CD4-positive, alpha-beta memory T cell (primary cell): ENCODE measurements at regions not wholly inside any gene's neighbourhood (a gene's known extent, or its start where the extent isn't known, plus 50 kb on each side); places are given as distances from the start of the nearest gene placed in this dataset.

ENCODE experiments used
- CTCF ChIA-PET: fragments of 350-600 bp; sonication (Branson Sonifier 250); formaldehyde crosslinking; loops from one replicate; lab custom pipeline; 2021; ENCODE audit warnings: inconsistent platforms; ENCODE audit not compliant: partially characterized antibody; lab: Charles Lee
- POLR2A ChIA-PET: fragments of 350-600 bp; sonication (Branson Sonifier 250); formaldehyde crosslinking; loops from one replicate; lab custom pipeline; 2021; ENCODE audit not compliant: partially characterized antibody; lab: Charles Lee
- DNase-seq, 5 donors: peaks; one replicate each; pipeline versions ENCODE4 v3.0.0 to v3.0.0-alpha.2; 2020 to 2022; ENCODE audit warnings: mixed read lengths in 1 of 5
- H3K27ac ChIP-seq: one replicate; pipeline ENCODE4 v1.7.0; 2013; ENCODE audit warnings: low read depth, low read length
- H3K27me3 ChIP-seq: 2 replicates; pipeline ENCODE4 v1.7.0; 2013; ENCODE audit warnings: mild to moderate bottlenecking, low read length, moderate library complexity; ENCODE audit not compliant: insufficient read depth
- H3K36me3 ChIP-seq: 2 replicates; pipeline ENCODE4 v1.7.0; 2013; ENCODE audit warnings: mild to moderate bottlenecking, low read length, moderate library complexity; ENCODE audit not compliant: insufficient read depth
- H3K4me1 ChIP-seq: 2 replicates; pipeline ENCODE4 v1.7.0; 2013; ENCODE audit warnings: mild to moderate bottlenecking, low read length, moderate library complexity; ENCODE audit not compliant: insufficient read depth
- H3K4me3 ChIP-seq, 2 donors: one replicate each; pipeline ENCODE4 v1.7.0; 2013; ENCODE audit warnings: low read length in 2 of 2, mild to moderate bottlenecking in 1 of 2
- H3K9me3 ChIP-seq, 2 donors: one replicate each; pipeline ENCODE4 v1.7.0; 2013; ENCODE audit warnings: low read length in 2 of 2, control low read depth in 1 of 2; ENCODE audit not compliant: control insufficient read depth in 1 of 2
- H3K27ac Mint-ChIP-seq, 7 donors: one replicate each; pipeline ENCODE4 v1.8.0; 2020 to 2021; ENCODE audit warnings: mixed read lengths in 7 of 7, mild to moderate bottlenecking in 6 of 7, inconsistent platforms in 3 of 7, moderate library complexity in 3 of 7
- H3K27me3 Mint-ChIP-seq, 2 donors: one replicate each; pipeline ENCODE4 v1.8.0; 2020 to 2021; ENCODE audit warnings: mixed read lengths in 2 of 2
- H3K36me3 Mint-ChIP-seq, 2 donors: one replicate each; pipeline ENCODE4 v1.8.0; 2020 to 2021; ENCODE audit warnings: mixed read lengths in 2 of 2, inconsistent platforms in 1 of 2, mild to moderate bottlenecking in 1 of 2
- H3K4me1 Mint-ChIP-seq, 4 donors: one replicate each; pipeline ENCODE4 v1.8.0; 2020 to 2021; ENCODE audit warnings: mixed read lengths in 4 of 4, mild to moderate bottlenecking in 1 of 4
- H3K4me3 Mint-ChIP-seq, 8 donors: one replicate each; pipeline ENCODE4 v1.8.0; 2020 to 2021; ENCODE audit warnings: mixed read lengths in 8 of 8, mild to moderate bottlenecking in 7 of 8, moderate library complexity in 6 of 8, inconsistent platforms in 3 of 8
- H3K9me3 Mint-ChIP-seq, 8 donors: one replicate each; pipeline ENCODE4 v1.8.0; 2020 to 2021; ENCODE audit warnings: mixed read lengths in 8 of 8, mild to moderate bottlenecking in 5 of 8, inconsistent platforms in 3 of 8, moderate library complexity in 1 of 8
- intact Hi-C: fragments of 100-400 bp; cut with micrococcal nuclease; formaldehyde crosslinking; loops from one replicate; pipeline ENCODE4 v1.15.1; 2023

DNA sequence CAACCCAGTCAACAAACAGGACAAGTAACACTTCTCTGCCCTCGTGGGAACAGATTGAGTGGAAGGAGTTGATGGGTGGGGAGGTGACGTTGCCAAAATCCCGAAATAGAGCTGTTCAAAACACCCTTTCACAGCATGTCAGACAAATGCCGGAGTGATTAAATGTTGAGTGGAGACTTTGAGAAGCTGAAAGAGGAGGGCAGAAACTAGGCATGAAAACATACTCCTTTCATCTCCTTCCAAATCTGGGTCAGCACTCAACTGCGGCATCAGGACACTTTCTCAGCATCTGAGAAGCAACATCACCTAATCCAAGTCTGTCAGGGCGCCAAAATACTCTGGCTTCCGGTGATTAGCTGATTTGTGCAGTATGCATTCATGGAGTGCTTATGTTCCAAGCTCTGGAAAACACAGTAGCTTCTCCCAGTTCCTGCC is 51.5 kb upstream of the MRI1 start:
- Histone ChIP-seq H3K27me3 (no peaks in the 10 kb centered on the region), H3K4me3 (no peak overlapping the region), H3K9me3 (no peaks in the 10 kb centered on the region), H3K36me3 (no peaks in the 10 kb centered on the region), H3K27ac (no peak overlapping the region), H3K4me1 (no peaks in the 10 kb centered on the region)
- Mint-ChIP-seq H3K4me3 (no peak overlapping the region), H3K4me1 (no peaks in the 10 kb centered on the region), H3K9me3 (peaks cover 0 to 17% (median 8%) of the 10 kb centered on the region in 8 donors), H3K27me3 (peaks cover 15 to 22% of the 10 kb centered on the region in 2 donors), H3K36me3 (peaks cover 0 to 7% of the 10 kb centered on the region in 2 donors), H3K27ac (no peak overlapping the region)
- CTCF ChIA-PET = interaction anchor here (0.7 kb wide), 1 partner anchor 117 kb away, joined by 3 read pairs; no protein-coding TSS in a partner anchor
- DNase-seq = no peak
- POLR2A ChIA-PET = interaction anchor here (1.0 kb wide), 1 partner anchor 17 kb away, joined by 3 read pairs; no protein-coding TSS in a partner anchor
- intact Hi-C loops = no loop called here

DNA sequence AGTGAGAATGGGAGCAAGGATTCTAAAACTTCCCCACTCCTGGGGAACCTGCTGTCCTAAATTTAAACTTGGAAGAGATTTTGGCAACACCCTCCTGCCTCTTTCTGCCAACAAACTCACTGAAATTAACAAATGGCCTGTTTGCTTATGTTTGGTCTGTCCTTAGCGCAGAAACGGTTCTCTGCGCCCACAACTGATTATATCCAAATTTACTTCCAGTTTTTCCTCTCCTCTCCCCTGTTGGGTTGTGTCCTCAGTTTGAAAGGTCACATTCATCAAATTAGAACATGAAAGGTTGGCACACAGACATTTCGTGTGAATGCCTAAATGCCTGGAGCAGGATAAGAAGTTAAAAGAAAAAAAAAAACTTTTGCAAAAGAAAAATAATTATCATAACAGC is 56.4 kb upstream of the MRI1 start:
- H3K9me3 ChIP-seq = no peaks in the 10 kb centered on the region
- no peak for DNase-seq
- H3K4me3 ChIP-seq = no peak overlapping the region
- Mint-ChIP-seq H3K27ac (no peak overlapping the region), H3K9me3 (peaks cover 0 to 12% (median 3%) of the 10 kb centered on the region in 8 donors), H3K27me3 (peaks cover 14 to 15% of the 10 kb centered on the region in 2 donors), H3K4me1 (no peaks in the 10 kb centered on the region), H3K4me3 (no peak overlapping the region), H3K36me3 (no peaks in the 10 kb centered on the region)
- intact Hi-C loops = no loop called here
- ChIA-PET POLR2A (no interaction called here), CTCF (no interaction called here)
- H3K27ac ChIP-seq = no peak overlapping the region
- H3K36me3 ChIP-seq = no peaks in the 10 kb centered on the region
- H3K4me1 ChIP-seq = no peaks in the 10 kb centered on the region
- H3K27me3 ChIP-seq = no peaks in the 10 kb centered on the region

DNA sequence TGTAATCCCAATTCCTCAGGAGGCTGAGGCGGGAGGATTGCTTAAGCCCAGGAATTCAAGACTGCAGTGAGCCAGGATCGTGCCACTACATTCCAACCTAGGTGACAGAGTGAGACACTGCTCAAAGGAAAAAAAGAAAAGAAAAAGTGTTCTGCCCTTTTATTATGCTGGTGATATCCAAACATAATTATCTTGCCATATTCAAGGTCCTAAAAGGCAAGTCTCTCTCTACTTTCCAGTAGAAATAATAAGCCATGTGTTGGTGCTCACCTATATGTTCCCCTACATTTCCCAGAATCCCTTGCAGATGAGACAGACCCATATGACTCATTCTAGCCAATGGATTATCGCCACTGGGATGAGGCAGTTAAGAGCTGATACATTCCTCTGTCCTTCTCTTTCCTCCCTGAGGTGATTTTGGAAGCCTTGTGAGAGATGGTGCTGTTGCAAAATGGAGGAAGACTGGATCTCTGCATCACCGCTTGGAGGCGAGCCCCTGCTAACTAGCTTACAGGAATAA is 58.3 kb upstream of the MRI1 start:
- H3K36me3 ChIP-seq = no peaks in the 10 kb centered on the region

DNA sequence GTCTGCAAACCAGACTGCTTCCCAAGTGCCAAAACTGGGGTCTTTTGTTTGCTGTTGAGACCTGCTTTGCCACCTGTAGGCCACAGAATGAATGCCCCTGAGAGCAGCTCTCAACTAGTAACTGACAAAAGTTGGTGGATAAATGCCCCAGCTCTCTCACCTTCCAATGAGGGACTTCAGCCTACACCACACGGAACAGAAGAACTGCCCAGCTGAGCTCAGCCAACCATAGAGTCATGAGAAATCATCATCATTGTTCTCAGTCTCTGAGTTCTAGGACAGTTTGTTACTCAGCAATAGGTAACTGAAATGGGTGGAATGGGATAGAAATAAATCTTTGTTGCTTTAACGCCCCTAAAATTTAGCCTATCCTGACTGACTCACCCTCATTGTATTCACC is 59.1 kb upstream of the MRI1 start:
- no peak overlapping the region for H3K4me3 ChIP-seq
- no peak overlapping the region for H3K4me3 Mint-ChIP-seq
- POLR2A ChIA-PET = no interaction called here

More for the DNA sequence above, 58.3 kb upstream of the MRI1 start:
- ChIA-PET POLR2A (no interaction called here), CTCF (no interaction called here)
- peaks cover 0 to 18% (median 5%) of the 10 kb centered on the region in 8 donors for H3K9me3 Mint-ChIP-seq
- no peak overlapping the region for H3K27ac Mint-ChIP-seq
- Histone ChIP-seq H3K4me3 (no peak overlapping the region), H3K27ac (no peak overlapping the region), H3K27me3 (no peaks in the 10 kb centered on the region), H3K4me1 (no peaks in the 10 kb centered on the region), H3K9me3 (no peaks in the 10 kb centered on the region)
- no peak overlapping the region for H3K4me3 Mint-ChIP-seq
- peaks cover 10 to 19% of the 10 kb centered on the region in 2 donors for H3K27me3 Mint-ChIP-seq
- DNase-seq = no peak
- intact Hi-C loops = no loop called here
- H3K36me3 Mint-ChIP-seq = no peaks in the 10 kb centered on the region
- H3K4me1 Mint-ChIP-seq = no peaks in the 10 kb centered on the region

DNA sequence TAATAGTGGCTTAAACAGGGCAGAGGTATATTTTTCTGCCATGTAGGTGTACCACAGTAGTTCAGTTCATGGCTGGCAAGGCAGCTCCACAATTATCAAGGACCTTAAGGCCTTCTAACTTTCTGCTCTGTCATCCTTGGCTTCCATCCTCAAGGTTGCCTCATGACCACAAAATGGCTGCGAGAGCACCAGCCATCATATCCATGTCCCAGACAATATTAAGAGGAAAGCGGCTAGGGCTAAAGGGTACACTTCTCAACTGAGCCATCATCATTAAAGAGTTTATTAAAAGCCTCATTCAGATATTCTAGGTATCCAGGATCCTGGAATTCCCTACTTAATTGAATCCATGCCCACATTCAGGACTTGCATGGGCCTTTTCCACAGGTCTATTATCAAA is 62.7 kb upstream of the MRI1 start:
- Mint-ChIP-seq H3K27ac (no peak overlapping the region), H3K27me3 (peaks cover 8 to 30% of the 10 kb centered on the region in 2 donors), H3K36me3 (no peaks in the 10 kb centered on the region), H3K4me3 (no peak overlapping the region), H3K9me3 (peaks cover 0 to 19% (median 5%) of the 10 kb centered on the region in 8 donors), H3K4me1 (no peaks in the 10 kb centered on the region)
- no peak for DNase-seq
- no peaks in the 10 kb centered on the region for H3K36me3 ChIP-seq
- H3K27ac ChIP-seq = no peak overlapping the region
- ChIA-PET POLR2A (no interaction called here), CTCF (no interaction called here)
- H3K4me1 ChIP-seq = no peaks in the 10 kb centered on the region
- no peaks in the 10 kb centered on the region for H3K9me3 ChIP-seq
- intact Hi-C loops = no loop called here
- no peak overlapping the region for H3K4me3 ChIP-seq
- H3K27me3 ChIP-seq = no peaks in the 10 kb centered on the region

More for the DNA sequence above, 59.1 kb upstream of the MRI1 start:
- Histone ChIP-seq H3K4me1 (no peaks in the 10 kb centered on the region), H3K27me3 (no peaks in the 10 kb centered on the region), H3K9me3 (no peaks in the 10 kb centered on the region), H3K27ac (no peak overlapping the region), H3K36me3 (no peaks in the 10 kb centered on the region)
- H3K36me3 Mint-ChIP-seq = no peaks in the 10 kb centered on the region
- no peak overlapping the region for H3K27ac Mint-ChIP-seq
- CTCF ChIA-PET = no interaction called here
- intact Hi-C loops = no loop called here
- H3K4me1 Mint-ChIP-seq = no peaks in the 10 kb centered on the region
- peaks cover 7 to 24% of the 10 kb centered on the region in 2 donors for H3K27me3 Mint-ChIP-seq
- peaks cover 0 to 18% (median 5%) of the 10 kb centered on the region in 8 donors for H3K9me3 Mint-ChIP-seq
- DNase-seq = no peak

DNA sequence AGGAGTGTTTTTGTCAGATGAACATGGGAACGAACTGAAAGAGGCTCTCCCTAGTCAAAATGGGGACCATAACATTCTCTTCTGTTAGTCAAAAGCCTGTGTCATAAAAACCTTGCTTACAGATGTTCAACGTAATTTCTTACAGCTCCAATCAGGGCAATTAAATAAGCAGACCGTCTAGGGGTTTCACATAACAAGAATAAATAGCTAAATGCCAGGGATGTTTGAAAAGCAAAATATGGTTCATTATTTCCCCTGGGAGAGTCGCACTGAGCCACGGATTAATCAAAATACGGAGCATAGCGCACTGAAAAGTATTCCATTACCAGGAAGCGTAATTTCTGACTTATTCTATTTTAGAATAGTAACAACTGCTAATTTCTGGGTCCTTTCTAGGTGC is 63.7 kb upstream of the MRI1 start:
- no peaks in the 10 kb centered on the region for H3K27me3 ChIP-seq
- no peaks in the 10 kb centered on the region for H3K36me3 ChIP-seq
- H3K27ac Mint-ChIP-seq = no peak overlapping the region
- peaks cover 8 to 26% of the 10 kb centered on the region in 2 donors for H3K27me3 Mint-ChIP-seq
- no peak overlapping the region for H3K27ac ChIP-seq
- H3K9me3 ChIP-seq = no peaks in the 10 kb centered on the region
- POLR2A ChIA-PET = no interaction called here
- H3K4me3 ChIP-seq = no peak overlapping the region
- H3K36me3 Mint-ChIP-seq = no peaks in the 10 kb centered on the region
- intact Hi-C loops = no loop called here
- peaks cover 0 to 14% (median 3%) of the 10 kb centered on the region in 8 donors for H3K9me3 Mint-ChIP-seq
- no peak overlapping the region for H3K4me3 Mint-ChIP-seq
- no peaks in the 10 kb centered on the region for H3K4me1 Mint-ChIP-seq
- DNase-seq = no peak
- CTCF ChIA-PET = no interaction called here
- no peaks in the 10 kb centered on the region for H3K4me1 ChIP-seq

DNA sequence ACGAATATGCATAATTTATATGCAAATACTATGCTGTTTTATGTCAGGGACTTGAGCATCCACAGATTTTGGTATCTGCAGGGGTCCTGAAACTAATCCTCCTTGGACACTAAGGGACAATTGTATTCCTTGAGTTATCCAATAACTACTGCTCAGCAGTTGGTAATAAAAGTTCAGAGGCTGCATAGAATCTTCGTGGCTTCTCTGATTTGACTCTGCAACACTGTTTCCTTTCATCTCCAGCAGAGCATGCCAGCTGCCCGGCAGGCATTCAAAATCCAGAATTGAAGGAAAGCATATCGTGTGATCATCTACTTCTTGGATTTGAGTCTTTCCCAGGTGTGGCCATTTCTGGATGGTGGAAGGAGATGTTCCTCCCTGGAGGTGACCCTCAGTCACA is 64.5 kb upstream of the MRI1 start:
- Mint-ChIP-seq H3K9me3 (peaks cover 0 to 11% (median 3%) of the 10 kb centered on the region in 8 donors), H3K27me3 (peaks cover 6 to 26% of the 10 kb centered on the region in 2 donors), H3K4me3 (no peak overlapping the region), H3K36me3 (no peaks in the 10 kb centered on the region), H3K27ac (no peak overlapping the region), H3K4me1 (no peaks in the 10 kb centered on the region)
- no peaks in the 10 kb centered on the region for H3K4me1 ChIP-seq
- H3K27me3 ChIP-seq = no peaks in the 10 kb centered on the region
- ChIA-PET POLR2A (no interaction called here), CTCF (no interaction called here)
- H3K27ac ChIP-seq = no peak overlapping the region
- no peaks in the 10 kb centered on the region for H3K36me3 ChIP-seq
- no peaks in the 10 kb centered on the region for H3K9me3 ChIP-seq
- H3K4me3 ChIP-seq = no peak overlapping the region
- intact Hi-C loops = no loop called here
- no peak for DNase-seq
